IMR-90 (cell line): ENCODE measurements at regions not wholly inside any gene's neighbourhood (a gene's known extent, or its start where the extent isn't known, plus 50 kb on each side); places are given as distances from the start of the nearest gene placed in this dataset.

Experiments used
- ATAC-seq: fragments of 200-7000 bp; cut with Tn5 transposase; 2 replicates; pipeline ENCODE4 v1.9.1; 2020; ENCODE audit warnings: low read depth, mild to moderate bottlenecking, moderate library complexity
- BruUV-seq: library from RNA; stranded (reverse); fragments of 400-500 nt; replicated peaks from 2 replicates; lab custom pipeline; 2021; lab: Mats Ljungman, UMichigan
- CTCF ChIA-PET: fragments of 300-600 bp; formaldehyde crosslinking; extraction: SDS; loops from one replicate; lab custom pipeline; 2021; ENCODE audit warnings: antibody characterized with exemption; lab: Yijun Ruan, JAX
- POLR2A ChIA-PET: fragments of 300-600 bp; sonication (Branson Sonifier 250); formaldehyde crosslinking; loops from one replicate; lab custom pipeline; 2022; ENCODE audit warnings: antibody characterized with exemption; ENCODE audit not compliant: unreplicated experiment; lab: Charles Lee
- DNase-seq: peaks from one replicate; pipeline ENCODE4 v3.0.0; 2013
- H2AFZ ChIP-seq: replicated peaks from 2 replicates; pipeline ENCODE3; 2013; ENCODE audit warnings: low read length, mild to moderate bottlenecking; ENCODE audit not compliant: poor library complexity
- H2AK5ac ChIP-seq: 2 replicates; pipeline ENCODE4 v1.6.1; 2013; ENCODE audit warnings: low read depth, low read length, inconsistent platforms
- H2AK9ac ChIP-seq: replicated peaks from 2 replicates; pipeline ENCODE3; 2013; ENCODE audit warnings: mild to moderate bottlenecking, low read depth, low read length, moderate library complexity; ENCODE audit not compliant: poor library complexity
- H2BK120ac ChIP-seq: 2 replicates; pipeline ENCODE4 v1.6.1; 2013; ENCODE audit warnings: low read depth, low read length, inconsistent platforms
- H2BK15ac ChIP-seq: 3 replicates; pipeline ENCODE4 v1.6.1; 2013; ENCODE audit warnings: low read depth, low read length, inconsistent platforms
- H2BK20ac ChIP-seq: 2 replicates; pipeline ENCODE4 v1.6.1; 2013; ENCODE audit warnings: low read depth, mild to moderate bottlenecking, inconsistent platforms, low read length, moderate library complexity
- H2BK5ac ChIP-seq: 2 replicates; pipeline ENCODE4 v1.6.1; 2013; ENCODE audit warnings: mild to moderate bottlenecking, low read depth, low read length, inconsistent platforms; ENCODE audit not compliant: poor library complexity, severe bottlenecking
- H3K14ac ChIP-seq: replicated peaks from 2 replicates; pipeline ENCODE4 v1.6.1; 2013; ENCODE audit warnings: low read depth, low read length, inconsistent platforms
- H3K18ac ChIP-seq: 2 replicates; pipeline ENCODE4 v1.6.1; 2013; ENCODE audit warnings: low read depth, low read length, control low read depth
- H3K23ac ChIP-seq: 2 replicates; pipeline ENCODE4 v1.6.1; 2013; ENCODE audit warnings: low read depth, low read length, inconsistent platforms
- H3K27ac ChIP-seq: 2 replicates; pipeline ENCODE4 v1.5.1; 2013; ENCODE audit warnings: mild to moderate bottlenecking, control low read depth, low read length; ENCODE audit not compliant: insufficient read depth
- H3K27me3 ChIP-seq: 2 replicates; pipeline ENCODE4 v1.6.1; 2013; ENCODE audit warnings: low read length; ENCODE audit not compliant: control insufficient read depth, insufficient read depth
- H3K36me3 ChIP-seq: 2 replicates; pipeline ENCODE4 v1.6.1; 2013; ENCODE audit warnings: low read length, mixed read lengths; ENCODE audit not compliant: control insufficient read depth, insufficient read depth
- H3K4ac ChIP-seq: 2 replicates; pipeline ENCODE4 v1.6.1; 2013; ENCODE audit warnings: low read depth, low read length, inconsistent platforms
- H3K4me1 ChIP-seq: 2 replicates; pipeline ENCODE4 v1.6.1; 2013; ENCODE audit warnings: low read length, mixed read lengths; ENCODE audit not compliant: control insufficient read depth, insufficient read depth
- H3K4me2 ChIP-seq: 2 replicates; pipeline ENCODE4 v1.6.1; 2013; ENCODE audit warnings: low read depth, mild to moderate bottlenecking, control low read depth, low read length, moderate library complexity
- H3K4me3 ChIP-seq: 2 replicates; pipeline ENCODE4 v1.5.1; 2013; ENCODE audit warnings: low read depth, mild to moderate bottlenecking, control low read depth, low read length, moderate library complexity; ENCODE audit not compliant: insufficient read depth
- H3K56ac ChIP-seq: 2 replicates; pipeline ENCODE4 v1.6.1; 2013; ENCODE audit warnings: low read length, inconsistent platforms; ENCODE audit not compliant: insufficient read depth; ENCODE audit errors: extremely low read depth
- H3K79me1 ChIP-seq, 2 experiments: 2 replicates each; pipeline ENCODE4 v1.6.1; 2013; ENCODE audit warnings: low read length in 2 of 2, inconsistent platforms in 1 of 2, low read depth in 1 of 2
- H3K9ac ChIP-seq: 2 replicates; pipeline ENCODE4 v1.6.1; 2013; ENCODE audit warnings: low read depth, low read length, control low read depth
- H3K9me1 ChIP-seq: 2 replicates; pipeline ENCODE4 v1.6.1; 2013; ENCODE audit warnings: low read length, inconsistent platforms; ENCODE audit not compliant: insufficient read depth
- H3K9me3 ChIP-seq: 2 replicates; pipeline ENCODE4 v1.6.1; 2013; ENCODE audit warnings: low read length; ENCODE audit not compliant: control insufficient read depth, insufficient read depth
- H4K20me1 ChIP-seq: 2 replicates; pipeline ENCODE4 v1.6.1; 2013; ENCODE audit warnings: low read length, inconsistent platforms; ENCODE audit not compliant: insufficient read depth
- H4K5ac ChIP-seq: 2 replicates; pipeline ENCODE4 v1.6.1; 2013; ENCODE audit warnings: mild to moderate bottlenecking, low read depth, low read length, control low read depth
- H4K8ac ChIP-seq, 2 experiments: 2 replicates each; pipeline ENCODE4 v1.6.1; 2013; ENCODE audit warnings: low read depth in 2 of 2, low read length in 2 of 2, control low read depth in 1 of 2, inconsistent platforms in 1 of 2
- H4K91ac ChIP-seq: 2 replicates; pipeline ENCODE4 v1.6.1; 2013; ENCODE audit warnings: low read depth, low read length, inconsistent platforms; ENCODE audit not compliant: insufficient read depth
- CEBPB ChIP-seq: IDR thresholded peaks from 2 replicates; pipeline ENCODE4 v1.6.1; 2012; ENCODE audit warnings: low read depth, low read length, improper control_type of control experiment
- ELK1 ChIP-seq: fragments of 150-350 bp; IDR thresholded peaks from 2 replicates; pipeline ENCODE4 v1.6.1; 2016; ENCODE audit warnings: low read depth, mild to moderate bottlenecking, low read length, moderate library complexity, borderline replicate concordance
- RCOR1 ChIP-seq: IDR thresholded peaks from 2 replicates; pipeline ENCODE4 v1.6.1; 2012; ENCODE audit warnings: mild to moderate bottlenecking, low read length, improper control_type of control experiment; ENCODE audit not compliant: insufficient replicate concordance
- RFX5 ChIP-seq: IDR thresholded peaks from 2 replicates; pipeline ENCODE4 v1.8.0; 2012; ENCODE audit warnings: low read depth, mild to moderate bottlenecking, low read length, moderate library complexity
- SMC3 ChIP-seq: fragments of 150-350 bp; IDR thresholded peaks from 2 replicates; pipeline ENCODE4 v1.6.1; 2016; ENCODE audit warnings: low read depth, mild to moderate bottlenecking, antibody characterized with exemption, low read length, moderate library complexity
- WGBS, 2 experiments: methylation state at CpG; one replicate each; pipeline versions ENCODE4 v1.1.5 to v1.1.7; 2013; ENCODE audit warnings: missing lambda C conversion rate in 2 of 2; ENCODE audit not compliant: insufficient read length in 1 of 2; ENCODE audit errors: extremely low coverage in 2 of 2; 5-methylcytosine and 5-hydroxymethylcytosine counted together
- dilution Hi-C: fragments of 300-500 bp; cut with HindIII; formaldehyde crosslinking; loops from one replicate; pipeline ENCODE4 v1.14.3; 2018; ENCODE audit warnings: low sequenced_read_pairs; ENCODE audit not compliant: unreplicated experiment
- in situ Hi-C: fragments of 300-500 bp; cut with MboI; formaldehyde crosslinking; loops from 3 replicates; pipeline ENCODE4 v1.14.3; 2019; ENCODE audit warnings: low sequenced_read_pairs, inconsistent platforms, mixed read lengths
- intact Hi-C: fragments of 100-400 bp; cut with micrococcal nuclease; formaldehyde crosslinking; loops from 2 replicates; pipeline ENCODE4 v1.10.0; 2022

GRCh38 chr6:117072781-117073180 is 192.6 kb upstream of the VGLL2 start:
- H2BK20ac ChIP-seq = no peak overlapping the region

More at GRCh38 chr6:117072781-117073180, 192.6 kb upstream of the VGLL2 start:
- intact Hi-C loops = no loop called here
- ChIA-PET CTCF (no interaction called here), POLR2A (no interaction called here)
- H3K23ac ChIP-seq = no peak overlapping the region
- in situ Hi-C loops = no loop called here
- H2AFZ ChIP-seq = no peak overlapping the region
- no peak overlapping the region for H4K8ac ChIP-seq
- no peaks in the 10 kb centered on the region for H3K27me3 ChIP-seq
- H2BK5ac ChIP-seq = no peak overlapping the region
- H3K4me3 ChIP-seq = no peak overlapping the region
- no peak for ATAC-seq
- WGBS, 2 experiments = 0% methylated on average over 1 of the region's 5 CpGs; no CpG with 5 or more reads in 1 of the 2 experiments
- peaks cover 9% of the 10 kb centered on the region for H3K9me3 ChIP-seq
- H2BK15ac ChIP-seq = no peak overlapping the region
- no peak overlapping the region for H2AK9ac ChIP-seq
- no peak overlapping the region for H3K4ac ChIP-seq
- H3K36me3 ChIP-seq = no peaks in the 10 kb centered on the region
- no peak overlapping the region for H3K9ac ChIP-seq
- BruUV-seq = no TSS peak
- H3K27ac ChIP-seq = no peak overlapping the region
- H2AK5ac ChIP-seq = no peak overlapping the region
- no peak overlapping the region for H3K4me2 ChIP-seq
- H3K79me1 ChIP-seq = no peaks in the 10 kb centered on the region
- TF ChIP-seq RCOR1 (no peak), ELK1 (no peak), CEBPB (no peak), SMC3 (no peak), RFX5 (no peak)
- H3K56ac ChIP-seq = no peak overlapping the region
- no peak for DNase-seq
- no peak overlapping the region for H4K5ac ChIP-seq
- no peak overlapping the region for H3K18ac ChIP-seq
- no peak overlapping the region for H4K91ac ChIP-seq
- no peaks in the 10 kb centered on the region for H3K9me1 ChIP-seq
- H3K14ac ChIP-seq = no peak overlapping the region
- H2BK120ac ChIP-seq = no peak overlapping the region
- H4K20me1 ChIP-seq = no peaks in the 10 kb centered on the region
- H3K4me1 ChIP-seq = no peaks in the 10 kb centered on the region
- dilution Hi-C loops = no loop called here
